HepG2 (cell line): ENCODE measurements at regions not wholly inside any gene's neighbourhood (a gene's known extent, or its start where the extent isn't known, plus 50 kb on each side); places are given as distances from the start of the nearest gene placed in this dataset.

Source experiments
- ATAC-seq: fragments of 200-7000 bp; cut with Tn5 transposase; 3 replicates; pipeline ENCODE4 v1.9.1; 2020; ENCODE audit warnings: mild to moderate bottlenecking, moderate library complexity
- BruUV-seq: library from RNA; stranded (reverse); fragments of 400-500 nt; replicated peaks from 2 replicates; lab custom pipeline; 2021; lab: Mats Ljungman, UMichigan
- CTCF ChIA-PET: fragments of 300-600 bp; formaldehyde crosslinking; extraction: SDS; loops from one replicate; lab custom pipeline; 2021; ENCODE audit warnings: low total read pairs, inconsistent platforms, low intra/inter-chr PET ratio; lab: Yijun Ruan, JAX
- POLR2A ChIA-PET: fragments of 350-600 bp; sonication (Branson Sonifier 250); formaldehyde crosslinking; loops from one replicate; lab custom pipeline; 2020; ENCODE audit warnings: antibody characterized with exemption, inconsistent platforms; lab: Yijun Ruan, JAX
- DNase-seq: peaks from one replicate; pipeline ENCODE4 v3.0.0-alpha.2; 2015; ENCODE audit warnings: low spot score
- FAIRE-seq: peaks from 3 replicates; lab custom pipeline; 2011; peaks lifted over from hg19 to GRCh38; lab: Jason Lieb, UNC
- H2AFZ ChIP-seq: one replicate; pipeline ENCODE4 v1.6.1; 2011; ENCODE audit warnings: low read length, inconsistent platforms
- H3K27ac ChIP-seq: fragments of 300-600 bp; 3 replicates; pipeline ENCODE4 v1.8.0; 2011; ENCODE audit warnings: mixed run types, mild to moderate bottlenecking, mixed read lengths, low read length, inconsistent platforms; ENCODE audit not compliant: insufficient read depth; ENCODE audit errors: extremely low read length
- H3K27me3 ChIP-seq, 2 experiments: fragments of 200-600 bp in 1 of 2; 2 replicates in 1 of 2; 3 replicates in 1 of 2; pipeline versions ENCODE4 v1.6.0 to v1.8.0; 2011; ENCODE audit warnings: low read length in 2 of 2, mild to moderate bottlenecking in 2 of 2, moderate library complexity in 2 of 2, inconsistent platforms in 1 of 2; ENCODE audit not compliant: insufficient read depth in 2 of 2, control insufficient read depth in 1 of 2
- H3K36me3 ChIP-seq, 2 experiments: fragments of 200-600 bp in 1 of 2; replicated peaks in 1 of 2; 2 replicates in 1 of 2; 3 replicates in 1 of 2; pipeline versions ENCODE4 v1.5.1 to v1.8.0; 2011; ENCODE audit warnings: low read length in 2 of 2, inconsistent platforms in 1 of 2; ENCODE audit not compliant: insufficient read depth in 2 of 2, control insufficient read depth in 1 of 2
- H3K4me1 ChIP-seq: 2 replicates; pipeline ENCODE4 v1.5.1; 2012; ENCODE audit warnings: low read length, inconsistent platforms; ENCODE audit not compliant: insufficient read depth
- H3K4me2 ChIP-seq: 2 replicates; pipeline ENCODE4 v1.6.0; 2011; ENCODE audit warnings: low read depth, low read length, inconsistent platforms
- H3K4me3 ChIP-seq, 3 experiments: fragments of 200-600 bp in 1 of 3; sonication (generic), shearing (Covaris generic) in 1 of 3; replicated peaks in 1 of 3; 2 replicates each; pipeline ENCODE4 v1.5.1; 2011 to 2016; ENCODE audit warnings: low read length in 3 of 3, inconsistent platforms in 2 of 3, low read depth in 2 of 3, mild to moderate bottlenecking in 2 of 3, control low read depth in 1 of 3, mixed read lengths in 1 of 3; ENCODE audit not compliant: insufficient read depth in 1 of 3
- H3K79me2 ChIP-seq: one replicate; pipeline ENCODE4 v1.6.1; 2011; ENCODE audit warnings: low read length, inconsistent platforms; ENCODE audit not compliant: insufficient read depth
- H3K9ac ChIP-seq: 2 replicates; pipeline ENCODE4 v1.6.0; 2011; ENCODE audit warnings: mild to moderate bottlenecking, low read depth, low read length, inconsistent platforms; ENCODE audit not compliant: insufficient read depth
- H3K9me3 ChIP-seq: 2 replicates; pipeline ENCODE4 v1.5.1; 2012; ENCODE audit warnings: mild to moderate bottlenecking, low read length
- H4K20me1 ChIP-seq: 2 replicates; pipeline ENCODE4 v1.6.0; 2011; ENCODE audit warnings: inconsistent platforms, mild to moderate bottlenecking, low read length, moderate library complexity; ENCODE audit not compliant: insufficient read depth
- ESRRA ChIP-seq: sonication (generic); formaldehyde crosslinking; IDR thresholded peaks from 2 replicates; pipeline ENCODE4 v1.5.1; 2020; ENCODE audit warnings: mild to moderate bottlenecking, low read depth, missing genetic modification reagents
- HMGXB4 ChIP-seq, 2 experiments: sonication (generic) in 1 of 2; formaldehyde crosslinking in 1 of 2; IDR thresholded peaks; 2 replicates each; pipeline versions ENCODE4 v1.4.0 to v1.6.1; 2018 to 2020; ENCODE audit warnings: missing genetic modification reagents in 2 of 2, borderline replicate concordance in 1 of 2, low read depth in 1 of 2, mild to moderate bottlenecking in 1 of 2, missing biosample characterization in 1 of 2
- NBN ChIP-seq: fragments of 450-650 bp; conservative IDR thresholded peaks from 2 replicates; pipeline ENCODE4 v1.6.1; 2017
- RAD21 ChIP-seq: fragments of 450-650 bp; formaldehyde crosslinking; IDR thresholded peaks from 2 replicates; pipeline ENCODE4 v1.5.0; 2020; ENCODE audit warnings: mild to moderate bottlenecking
- SKI ChIP-seq: fragments of 450-650 bp; IDR thresholded peaks from one replicate; pipeline ENCODE4 v1.6.1; 2018; ENCODE audit warnings: mild to moderate bottlenecking; ENCODE audit not compliant: partially characterized antibody
- THRA ChIP-seq: sonication (generic); formaldehyde crosslinking; IDR thresholded peaks from 2 replicates; pipeline ENCODE4 v1.4.0; 2020; ENCODE audit warnings: missing genetic modification reagents, borderline replicate concordance
- ZBTB34 ChIP-seq: sonication (generic); formaldehyde crosslinking; IDR thresholded peaks from 2 replicates; pipeline ENCODE4 v1.8.0; 2022; ENCODE audit warnings: mild to moderate bottlenecking, missing genetic modification reagents
- ZNF251 ChIP-seq: sonication (generic); formaldehyde crosslinking; IDR thresholded peaks from 2 replicates; pipeline ENCODE4 v1.9.0; 2021; ENCODE audit warnings: mild to moderate bottlenecking, missing genetic modification reagents
- ZNF264 ChIP-seq: sonication (generic); formaldehyde crosslinking; IDR thresholded peaks from 2 replicates; pipeline ENCODE4 v1.4.0; 2020; ENCODE audit warnings: missing genetic modification reagents
- ZNF678 ChIP-seq: sonication (generic); formaldehyde crosslinking; IDR thresholded peaks from 2 replicates; pipeline ENCODE4 v1.4.0; 2020; ENCODE audit warnings: mild to moderate bottlenecking, missing genetic modification reagents
- ZNF800 ChIP-seq: sonication (generic); formaldehyde crosslinking; IDR thresholded peaks from 2 replicates; pipeline ENCODE4 v1.4.0; 2020; ENCODE audit warnings: missing genetic modification reagents
- ZNF891 ChIP-seq: sonication (generic); formaldehyde crosslinking; IDR thresholded peaks from 2 replicates; pipeline ENCODE4 v1.5.0; 2020; ENCODE audit warnings: mild to moderate bottlenecking, missing genetic modification reagents
- ZXDC ChIP-seq: sonication (generic); formaldehyde crosslinking; IDR thresholded peaks from 2 replicates; pipeline ENCODE4 v1.5.0; 2020; ENCODE audit warnings: mild to moderate bottlenecking, missing genetic modification reagents
- WGBS: methylation state at CpG from one replicate; pipeline ENCODE4 v1.1.6; 2017; ENCODE audit warnings: low lambda C conversion rate; 5-methylcytosine and 5-hydroxymethylcytosine counted together
- in situ Hi-C: cut with HindIII; loops from 2 replicates; pipeline ENCODE4 v1.10.0; 2017; ENCODE audit warnings: low pct_unique_long_range_greater_than_20kb; ENCODE audit not compliant: extremely low pct_ligation_motif_present
- intact Hi-C: fragments of 100-400 bp; cut with micrococcal nuclease; formaldehyde crosslinking; loops from one replicate; pipeline ENCODE4 v1.10.0; 2022; ENCODE audit not compliant: unreplicated experiment

GRCh38 chr18:2351126-2351850 is 220.0 kb downstream of the METTL4 start:
- DNase-seq (no peak), FAIRE-seq (no peak), ATAC-seq (no peak)
- no peak overlapping the region for H3K27ac ChIP-seq
- CTCF ChIA-PET = no interaction called here
- no peak overlapping the region for H3K4me2 ChIP-seq
- H3K9me3 ChIP-seq = no peaks in the 10 kb centered on the region
- no peaks in the 10 kb centered on the region for H3K36me3 ChIP-seq
- no TSS peak for BruUV-seq
- no peak overlapping the region for H2AFZ ChIP-seq
- H3K79me2 ChIP-seq = no peaks in the 10 kb centered on the region
- no peak overlapping the region for H3K9ac ChIP-seq
- no peak overlapping the region for H3K4me3 ChIP-seq
- no peaks in the 10 kb centered on the region; a peak in 1 of 5 replicates for H3K27me3 ChIP-seq
- no peaks in the 10 kb centered on the region for H4K20me1 ChIP-seq
- POLR2A ChIA-PET = no interaction called here
- WGBS = 40% methylated on average over 31 of the region's 31 CpGs
- intact Hi-C loops = no loop called here
- H3K4me1 ChIP-seq = no peaks in the 10 kb centered on the region
- in situ Hi-C loops = no loop called here
- TF ChIP-seq HMGXB4 (CRISPR knock-in tag; IDR thresholded peaks at IDR 0.05; ENCODE audit: borderline replicate concordance in 1 of 2, low read depth in 1 of 2) (no peak), ZNF800 (no peak), ZNF264 (no peak), NBN (no peak), ZNF251 (CRISPR knock-in tag) (no peak), ZXDC (CRISPR knock-in tag) (no peak), ZBTB34 (CRISPR knock-in tag) (no peak), ZNF678 (CRISPR knock-in tag) (no peak), THRA (no peak), ZNF891 (CRISPR knock-in tag) (no peak), SKI (no peak), RAD21 (CRISPR knock-in tag) (no peak), ESRRA (CRISPR knock-in tag) (no peak)
